GM12892 (cell line): ENCODE measurements at regions not wholly inside any gene's neighbourhood (a gene's known extent, or its start where the extent isn't known, plus 50 kb on each side); places are given as distances from the start of the nearest gene placed in this dataset.

ENCODE experiments used
- POLR2A ChIP-seq: IDR thresholded peaks from 2 replicates; pipeline ENCODE4 v1.6.1; 2011; ENCODE audit warnings: low read depth, low read length, control low read depth
- POLR2AphosphoS5 ChIP-seq: IDR thresholded peaks from 2 replicates; pipeline ENCODE4 v1.6.1; 2011; ENCODE audit warnings: low read depth, low read length, control low read depth
- TAF1 ChIP-seq: IDR thresholded peaks from 2 replicates; pipeline ENCODE4 v1.6.1; 2011; ENCODE audit warnings: low read depth, mild to moderate bottlenecking, control low read depth, low read length, borderline replicate concordance

GRCh38 chr6:113301651-113302050 is 555.5 kb upstream of the MARCKS start:
- TF ChIP-seq POLR2AphosphoS5 (no peak), TAF1 (no peak), POLR2A (no peak)
